SIG-M5 (cell line): ENCODE measurements at regions not wholly inside any gene's neighbourhood (a gene's known extent, or its start where the extent isn't known, plus 50 kb on each side); places are given as distances from the start of the nearest gene placed in this dataset.

Source experiments
- DNase-seq: peaks from one replicate; lab custom pipeline; 2025; lab: John Stamatoyannopoulos, UW

DNA sequence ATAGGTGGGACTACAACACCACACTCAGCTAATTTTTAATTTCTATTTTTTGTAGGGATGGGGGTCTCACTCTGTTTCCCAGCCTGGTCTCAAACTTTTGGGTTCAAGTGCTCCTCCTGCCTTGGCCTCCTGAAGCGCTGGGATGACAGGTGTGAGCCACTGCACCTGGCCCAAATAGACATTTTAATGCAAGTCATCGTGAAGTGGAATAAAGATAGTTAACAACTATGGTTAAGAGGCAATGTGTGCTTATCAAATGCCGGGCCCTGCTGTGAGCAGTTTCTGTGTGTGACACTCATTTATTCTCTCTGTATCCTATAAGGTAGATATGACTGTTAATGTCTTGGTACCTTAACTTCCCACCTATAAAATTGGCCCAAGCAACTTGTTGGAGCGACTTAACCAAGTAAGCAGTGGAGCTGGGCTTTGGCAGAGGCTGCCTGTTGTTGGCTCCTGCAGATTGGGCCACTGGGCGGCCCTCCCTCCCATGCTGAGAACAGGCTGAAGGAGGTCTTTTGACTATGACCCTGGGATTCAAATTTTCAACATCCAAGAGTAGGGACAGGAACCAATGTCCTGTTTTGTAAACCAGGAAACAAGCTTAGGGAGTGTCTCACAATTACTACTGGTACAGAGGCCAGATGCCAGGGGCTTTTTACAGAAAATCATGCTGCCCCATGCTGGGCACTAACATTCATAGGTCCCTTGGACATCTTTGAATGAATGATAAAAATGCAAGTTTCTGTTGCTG, 450.7 kb downstream of the TSHZ3 start:
- DNase-seq, result no peak

DNA sequence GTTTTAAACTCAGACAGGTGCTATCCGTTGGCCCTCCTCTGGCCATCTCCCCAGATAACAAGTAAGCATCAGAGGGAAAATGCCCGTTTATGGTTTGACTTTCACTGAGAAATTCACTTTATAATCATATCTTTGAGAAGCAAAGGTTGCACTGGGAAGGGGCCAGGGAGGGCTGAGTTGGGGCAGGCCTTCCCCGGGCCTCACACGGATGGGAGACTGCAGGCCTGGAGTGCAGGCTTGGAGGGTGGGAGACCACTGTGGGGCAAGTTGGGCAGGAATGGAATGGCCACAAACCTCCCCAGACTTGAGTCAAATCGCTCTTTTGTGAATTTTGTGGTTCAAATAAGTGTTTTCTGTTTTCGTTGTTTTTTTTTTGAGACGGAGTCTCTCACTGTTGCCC, 451.7 kb downstream of the TSHZ3 start:
- DNase-seq, result no peak

DNA sequence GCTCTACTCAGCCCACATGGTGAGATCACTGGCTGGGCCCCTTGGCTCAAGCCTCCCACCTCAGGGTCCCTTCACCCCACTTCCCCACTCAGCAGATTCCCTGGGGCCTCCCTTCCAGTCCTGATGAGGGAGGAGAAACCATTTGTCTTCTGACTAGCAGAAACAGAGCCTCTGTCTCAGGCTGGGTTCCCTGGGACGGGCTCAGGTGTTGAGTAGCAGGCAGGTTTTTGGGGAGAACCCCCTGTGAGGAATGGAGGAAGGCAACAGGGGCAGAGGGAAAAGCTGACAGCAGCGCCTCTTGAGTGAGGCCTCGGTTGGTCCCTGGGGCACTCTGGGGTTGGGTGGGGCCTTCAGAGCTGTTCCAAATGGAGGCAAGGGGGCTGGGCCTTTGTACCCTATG, 452.2 kb downstream of the TSHZ3 start:
- DNase-seq, result no peak

DNA sequence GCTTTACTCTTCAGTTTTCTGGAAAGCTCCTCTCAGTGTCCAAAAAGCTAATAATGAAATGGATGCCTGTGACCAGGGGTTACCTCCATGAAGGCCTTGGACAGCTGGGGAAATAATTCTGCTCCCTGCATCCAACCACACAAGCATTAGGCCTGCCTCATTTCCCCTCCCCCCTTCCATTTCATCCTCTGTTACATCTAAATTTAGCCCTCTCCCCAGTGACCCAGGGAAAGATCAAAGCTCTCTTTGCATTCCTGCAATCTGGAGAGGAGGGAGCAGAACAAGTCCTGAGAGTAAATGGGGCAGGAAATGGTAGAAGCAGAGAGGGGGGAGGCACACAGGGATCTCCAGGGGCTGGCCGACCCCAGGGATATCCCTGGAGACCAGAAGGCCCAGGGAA, 452.7 kb downstream of the TSHZ3 start:
- DNase-seq, result no peak

DNA sequence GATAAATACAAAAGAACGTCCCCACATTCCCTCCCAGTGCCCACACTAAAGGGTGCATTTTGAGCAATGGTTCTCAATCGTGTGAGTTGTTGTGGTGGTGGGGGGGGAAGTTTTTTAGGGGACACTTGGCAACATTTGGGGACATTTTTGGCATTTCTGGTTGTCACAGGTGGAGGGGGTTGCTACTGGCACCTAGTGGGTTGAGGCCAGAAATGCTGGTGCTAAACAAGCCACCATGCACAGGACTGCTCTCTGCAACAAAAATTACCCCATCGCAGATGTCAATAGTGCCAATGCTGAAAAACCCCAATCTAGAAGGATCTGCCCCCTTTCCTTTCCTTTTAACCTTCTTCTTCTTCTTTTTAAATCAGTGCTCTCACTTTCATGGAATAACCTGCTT, 453.3 kb downstream of the TSHZ3 start:
- DNase-seq, result no peak

DNA sequence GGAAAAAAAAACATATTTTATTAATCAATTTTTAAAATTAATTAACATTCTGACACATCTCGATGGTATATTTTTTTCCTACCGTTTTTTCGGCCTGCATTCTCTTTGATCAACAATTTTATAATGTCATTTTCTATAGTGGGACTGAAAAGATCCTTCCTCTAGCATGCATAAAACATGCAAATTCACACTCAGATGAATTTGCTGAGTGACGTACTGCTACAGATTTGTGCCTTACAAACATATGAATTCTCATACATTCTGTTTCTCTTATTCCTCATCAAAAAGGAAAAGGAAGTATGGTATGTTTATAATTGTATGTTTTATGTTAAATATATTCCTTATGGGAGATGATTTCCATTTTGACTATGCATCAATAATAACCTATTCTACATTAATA, 458.2 kb downstream of the TSHZ3 start:
- no peak for DNase-seq

DNA sequence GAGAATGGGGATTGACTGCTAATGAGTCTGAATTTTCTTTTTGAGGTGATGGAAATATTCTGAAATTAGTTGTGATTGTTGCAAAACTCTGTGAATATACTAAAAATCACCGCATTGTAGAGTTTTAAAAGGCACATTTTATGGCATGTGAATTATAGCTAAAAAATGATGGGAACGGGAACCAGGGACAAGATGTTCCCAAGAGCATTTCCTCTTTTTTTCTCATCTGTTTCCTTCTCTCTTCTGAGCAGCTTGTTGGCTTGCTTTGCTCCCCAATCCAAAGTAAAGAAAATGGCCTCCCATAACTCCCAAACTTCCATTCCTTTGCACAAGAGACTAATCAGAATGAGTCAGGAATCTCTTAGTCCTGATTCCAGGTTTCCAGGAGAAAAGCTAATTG, 459.2 kb downstream of the TSHZ3 start:
- DNase-seq, result no peak

DNA sequence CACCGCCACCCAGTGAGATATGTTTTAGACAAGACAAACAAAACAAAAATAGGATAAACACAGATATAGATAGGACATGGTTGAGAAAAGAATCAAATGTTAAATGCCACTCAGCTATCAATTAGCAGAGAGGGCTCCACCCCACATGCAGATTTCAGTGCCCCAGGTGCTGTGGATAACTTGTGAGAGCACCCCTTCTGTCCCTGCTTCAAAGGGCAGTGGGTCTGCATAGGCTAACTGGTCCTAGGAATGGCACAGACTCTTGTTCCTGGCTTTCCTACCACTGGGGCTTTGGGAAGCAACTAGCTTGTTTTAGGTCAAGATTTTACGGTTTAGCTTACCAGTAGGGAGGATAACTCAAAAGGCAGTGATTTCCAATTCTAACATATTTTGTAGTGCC, 460.3 kb downstream of the TSHZ3 start:
- no peak for DNase-seq

DNA sequence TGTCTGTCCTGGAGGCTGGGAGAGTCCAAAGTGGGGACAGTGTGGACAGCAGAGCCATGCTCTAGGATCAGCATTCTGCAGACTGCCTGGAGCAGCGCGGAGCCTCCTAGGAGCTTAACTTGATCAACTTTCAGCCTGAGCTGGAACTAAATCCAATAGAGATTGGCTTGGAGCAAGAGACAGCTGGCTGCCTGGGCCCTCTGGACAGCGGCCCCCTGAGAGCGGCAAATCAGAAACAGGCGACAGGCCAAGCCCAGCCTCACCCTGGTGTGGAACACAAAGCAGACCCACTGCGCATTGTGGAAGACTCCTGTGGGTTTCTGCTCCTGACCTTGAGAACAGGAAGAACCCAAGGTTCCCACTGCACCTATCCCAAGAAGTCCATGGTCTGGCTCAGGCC, 462.2 kb downstream of the TSHZ3 start:
- no peak for DNase-seq

DNA sequence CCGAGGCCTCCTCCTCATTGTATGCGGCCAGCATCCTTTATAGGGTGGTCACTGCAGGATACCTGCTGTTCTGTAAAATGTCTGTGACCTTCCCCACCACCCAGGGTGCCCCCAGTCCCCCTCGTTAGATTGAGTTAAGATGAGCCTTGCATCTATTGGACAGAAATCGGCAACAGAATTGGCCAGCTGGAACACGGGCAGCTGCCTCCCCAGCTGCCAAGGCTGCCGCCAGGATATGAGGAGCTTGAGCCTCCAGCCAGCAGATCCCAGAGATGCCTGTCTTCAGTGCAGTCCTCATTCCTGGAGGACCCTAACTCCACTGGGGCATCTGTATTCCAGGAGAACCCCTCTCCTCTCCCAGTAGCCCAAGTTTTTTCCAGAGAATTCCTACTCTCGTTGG, 463.0 kb downstream of the TSHZ3 start:
- no peak for DNase-seq

DNA sequence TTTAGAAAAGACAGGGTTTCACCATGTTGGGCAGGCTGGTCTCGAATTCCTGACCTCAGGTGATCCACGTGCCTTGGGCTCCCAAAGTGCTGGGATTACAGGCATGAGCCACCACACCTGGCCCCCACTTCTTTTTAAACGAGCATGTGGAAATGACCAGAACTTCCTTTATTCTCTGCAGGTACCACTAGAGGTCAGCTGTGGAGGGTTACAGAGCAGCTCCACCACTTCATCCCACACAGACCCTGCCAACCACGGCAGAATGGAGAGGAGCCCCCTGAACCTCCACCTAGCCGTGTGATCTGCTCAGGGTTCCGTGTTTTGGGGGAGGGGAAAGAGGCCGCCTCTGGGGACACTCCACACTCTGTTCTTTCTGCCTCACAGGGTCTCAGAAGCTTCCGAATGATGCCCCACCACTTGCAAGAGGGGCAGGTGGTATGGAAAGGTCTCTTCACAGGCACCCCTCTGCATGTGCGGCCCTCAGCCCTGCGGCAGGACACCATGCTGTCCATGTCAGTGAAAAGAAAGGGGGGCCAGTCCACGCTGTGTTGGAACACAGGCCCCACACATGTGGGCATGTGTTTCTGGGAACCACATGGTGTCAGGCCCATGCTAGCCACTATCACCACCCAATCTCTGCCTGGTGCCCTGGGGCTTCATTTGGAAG, 465.0 kb downstream of the TSHZ3 start:
- DNase-seq, result no peak

DNA sequence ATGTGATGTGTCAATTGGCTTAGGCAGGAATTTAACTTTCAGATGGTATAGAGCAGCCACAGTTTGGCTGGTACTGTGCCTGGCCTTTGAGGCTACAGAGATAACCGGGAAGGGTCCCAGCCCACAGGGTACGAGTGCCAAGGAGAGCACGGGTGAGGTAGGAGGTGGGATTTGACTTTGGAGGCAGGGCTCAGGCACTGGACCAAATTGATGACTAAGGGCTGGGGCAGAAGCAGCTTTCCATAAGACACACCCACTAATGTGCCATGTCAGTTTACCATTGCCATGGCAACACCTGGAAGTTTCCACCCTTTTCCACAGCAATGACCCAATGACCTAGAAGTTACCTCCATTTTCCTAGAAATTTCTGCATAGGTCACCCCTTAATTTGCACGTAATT, 466.2 kb downstream of the TSHZ3 start:
- DNase-seq, result no peak

DNA sequence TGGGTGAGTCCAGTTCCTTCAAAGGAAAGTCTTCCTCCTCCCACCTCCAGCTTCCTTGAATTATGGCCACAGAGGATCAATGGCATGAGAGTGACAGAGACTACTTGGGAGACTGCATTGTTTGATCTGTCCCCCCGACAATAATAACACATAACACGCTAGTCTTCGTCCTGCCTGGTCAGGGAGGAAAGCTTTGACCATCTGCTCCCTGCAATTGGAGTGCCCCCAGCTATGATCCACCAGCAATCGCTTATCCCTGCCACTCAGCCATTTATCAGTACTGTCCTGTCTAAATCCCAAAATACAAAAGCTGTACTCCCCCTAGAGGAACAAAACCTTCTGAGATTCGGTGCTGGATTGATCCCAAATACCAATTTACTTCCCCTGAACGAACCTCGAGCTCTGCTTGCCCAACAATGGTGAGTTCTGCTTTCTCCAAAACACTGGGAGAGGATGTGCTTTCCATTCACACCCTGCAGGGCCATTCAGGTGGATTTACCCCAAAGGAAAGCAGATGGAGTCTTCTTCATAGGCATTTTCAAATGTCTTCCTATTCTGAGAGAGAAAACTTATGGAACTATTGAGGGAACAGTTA, 466.7 kb downstream of the TSHZ3 start:
- DNase-seq, result no peak

DNA sequence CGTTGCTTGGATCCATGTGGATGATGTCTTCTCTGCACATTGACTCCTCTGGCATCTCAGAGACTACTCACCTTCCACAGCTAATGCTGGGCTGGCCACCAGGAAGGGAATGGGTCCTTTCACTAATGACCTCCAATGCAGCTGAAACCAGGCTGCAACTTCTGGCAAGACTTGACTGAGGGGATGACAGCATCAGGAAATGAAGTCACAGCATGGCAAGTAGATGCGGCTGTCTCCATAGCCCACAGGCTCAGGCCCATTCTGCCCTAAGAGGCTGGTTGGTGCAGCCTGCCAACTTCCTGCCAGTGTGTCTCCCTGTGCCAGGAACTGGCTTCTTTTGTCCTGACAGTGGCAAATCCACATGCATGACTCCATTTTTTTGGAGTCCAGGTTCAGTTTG, 467.3 kb downstream of the TSHZ3 start:
- DNase-seq, result no peak

DNA sequence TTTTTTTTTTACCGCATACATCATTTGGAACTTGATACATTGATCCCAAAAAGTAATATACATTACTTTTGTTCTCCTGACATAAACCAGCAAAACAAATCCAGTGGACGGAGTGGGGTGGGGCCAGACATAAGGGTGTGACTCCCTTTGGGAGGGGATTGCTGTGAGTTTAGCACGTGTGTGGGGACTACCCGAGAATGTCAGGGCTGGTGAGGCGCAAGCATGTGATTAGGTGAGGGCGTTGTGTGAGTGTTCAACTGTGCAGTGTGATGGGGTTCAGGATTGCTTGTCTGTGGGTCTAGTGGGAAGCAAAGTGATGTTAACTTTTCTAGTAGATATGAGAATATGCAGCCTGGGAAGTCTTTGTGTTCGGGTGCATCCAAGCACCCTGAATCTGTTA, 468.0 kb downstream of the TSHZ3 start:
- no peak for DNase-seq

DNA sequence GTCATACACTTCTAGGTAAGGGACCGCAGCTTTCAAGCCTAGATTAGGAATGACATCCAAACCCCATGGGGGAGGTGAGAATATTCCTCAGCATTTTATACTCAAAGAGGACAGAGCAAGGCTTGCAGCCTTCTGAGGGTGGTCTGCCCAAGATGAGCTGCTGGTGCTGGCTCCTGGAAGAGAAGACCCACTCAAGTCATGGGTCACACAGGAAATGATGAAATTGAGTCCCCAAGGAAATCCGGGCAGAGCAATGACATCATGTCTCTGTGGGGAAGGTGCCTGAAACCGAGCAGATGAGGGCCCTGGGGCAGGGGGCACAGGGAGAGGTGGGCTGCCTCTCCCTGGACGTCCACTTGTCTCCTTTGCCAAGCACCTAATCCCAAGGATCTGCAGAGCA, 468.7 kb downstream of the TSHZ3 start:
- no peak for DNase-seq

DNA sequence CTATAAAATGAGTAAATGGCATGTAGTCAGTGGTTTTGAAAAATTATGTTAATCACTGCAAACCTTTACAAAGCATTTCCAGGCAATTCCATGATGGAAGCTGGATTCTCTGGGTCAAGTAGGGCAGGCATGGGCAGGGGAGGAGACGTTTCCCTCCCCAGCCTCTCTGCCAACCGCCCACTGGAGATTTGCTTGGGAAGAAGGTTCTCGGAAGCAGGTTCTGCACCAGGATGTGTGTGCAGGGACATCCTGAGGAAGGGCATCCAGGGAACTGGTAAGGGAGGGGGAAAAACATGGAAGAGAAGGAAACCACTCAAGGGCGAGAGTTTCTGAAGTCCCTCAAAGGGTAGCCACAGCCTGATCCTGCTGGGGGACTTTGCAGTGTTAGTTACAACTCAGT, 469.1 kb downstream of the TSHZ3 start:
- no peak for DNase-seq

DNA sequence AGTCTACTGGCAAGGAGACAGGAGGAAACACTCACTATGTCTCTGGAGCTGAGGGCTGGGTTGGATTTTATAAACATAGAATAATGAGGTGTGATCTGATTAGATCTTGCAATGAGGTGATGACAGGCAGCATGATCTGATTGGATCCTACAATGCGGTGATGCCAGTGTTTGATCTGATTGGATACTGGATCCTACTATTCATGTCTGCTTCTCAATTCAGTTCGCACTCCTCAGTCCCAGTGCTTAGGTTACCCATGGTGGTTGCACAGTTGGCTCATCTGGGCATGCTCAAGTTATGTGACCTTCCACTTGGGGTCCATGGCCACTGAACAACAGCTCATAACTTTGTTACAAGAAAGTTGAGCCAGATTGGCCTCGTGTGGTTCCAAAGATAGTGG, 469.5 kb downstream of the TSHZ3 start:
- DNase-seq, result no peak

DNA sequence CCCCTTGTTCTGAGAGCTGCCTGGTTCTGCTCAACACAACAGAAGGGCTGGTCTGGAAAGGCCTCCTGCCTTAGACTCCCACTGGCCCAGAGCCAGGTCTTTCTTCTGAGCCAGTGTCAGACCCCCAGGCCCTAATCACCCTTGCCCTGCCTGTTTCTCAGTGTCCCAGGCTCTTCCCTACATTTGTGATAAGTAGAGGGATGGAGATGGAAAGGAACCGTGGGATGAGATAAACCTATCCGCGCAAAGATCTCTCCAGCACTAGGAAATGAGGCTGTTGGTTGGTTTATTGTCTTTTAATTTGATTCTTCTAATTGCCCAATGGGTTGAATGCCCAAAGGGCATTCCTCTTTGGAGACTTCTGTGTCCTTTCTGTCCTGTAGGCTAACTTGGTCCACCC, 470.0 kb downstream of the TSHZ3 start:
- no peak for DNase-seq

DNA sequence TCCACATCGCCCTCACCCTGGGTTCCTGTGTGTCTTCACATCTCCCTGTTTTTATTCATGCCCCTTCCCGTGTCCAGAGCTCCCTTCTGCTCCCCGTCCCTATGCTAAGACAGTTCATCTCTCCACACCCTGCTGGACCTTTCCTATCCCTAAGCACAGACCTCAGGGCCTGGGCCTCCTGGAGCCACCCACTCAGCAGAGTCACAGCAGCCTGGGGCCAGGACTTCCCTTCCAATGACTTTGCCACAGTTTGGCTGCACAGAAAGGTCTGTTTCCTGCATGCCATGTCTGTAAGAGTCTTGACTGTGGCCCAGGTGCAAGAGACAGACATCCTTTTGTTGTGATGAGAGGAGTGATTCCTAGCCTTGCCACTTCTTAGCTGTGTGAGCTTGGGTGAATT, 470.7 kb downstream of the TSHZ3 start:
- DNase-seq, result no peak

DNA sequence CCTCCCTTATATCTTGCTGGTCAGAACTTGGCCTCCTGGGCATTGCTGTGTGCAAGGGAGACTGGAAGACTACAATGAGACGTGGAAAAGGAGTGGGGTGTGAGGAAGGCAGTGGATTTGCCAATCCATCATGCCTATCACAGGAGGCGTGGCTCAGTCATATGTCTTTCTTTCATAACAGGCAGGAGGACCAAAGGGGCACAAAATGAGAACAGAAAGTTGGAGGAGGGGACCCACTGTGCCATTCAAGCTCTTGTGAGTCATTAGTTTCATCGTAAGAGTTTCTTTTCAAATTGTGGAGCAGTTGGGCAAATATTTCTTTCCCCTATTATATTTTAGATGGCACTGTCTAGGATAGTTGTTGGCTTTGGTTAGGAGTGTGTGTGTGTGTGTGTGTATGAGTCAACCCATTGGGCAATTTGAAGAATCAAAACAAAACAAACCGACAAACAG, 471.5 kb downstream of the TSHZ3 start:
- DNase-seq, result no peak

DNA sequence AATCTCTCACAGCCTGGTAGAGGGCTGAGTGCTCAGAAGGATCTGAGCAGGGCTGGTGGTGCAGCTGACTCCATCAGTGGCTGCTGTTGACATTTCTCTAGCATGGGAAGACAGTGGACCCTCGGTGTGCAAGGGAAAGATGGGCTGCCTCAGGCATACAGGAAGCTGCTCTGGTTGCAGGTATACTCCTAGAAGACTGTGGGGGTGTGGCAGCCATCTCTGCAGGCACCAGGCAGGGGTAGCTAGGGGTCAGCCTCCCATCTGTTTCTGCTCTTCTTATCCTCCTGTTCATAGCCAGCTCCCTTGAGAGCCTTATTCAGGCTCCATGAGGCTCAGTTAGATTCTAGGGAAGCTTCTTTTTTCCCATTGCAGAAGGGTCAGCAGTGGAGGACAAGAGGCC, 475.5 kb downstream of the TSHZ3 start:
- DNase-seq, result no peak

DNA sequence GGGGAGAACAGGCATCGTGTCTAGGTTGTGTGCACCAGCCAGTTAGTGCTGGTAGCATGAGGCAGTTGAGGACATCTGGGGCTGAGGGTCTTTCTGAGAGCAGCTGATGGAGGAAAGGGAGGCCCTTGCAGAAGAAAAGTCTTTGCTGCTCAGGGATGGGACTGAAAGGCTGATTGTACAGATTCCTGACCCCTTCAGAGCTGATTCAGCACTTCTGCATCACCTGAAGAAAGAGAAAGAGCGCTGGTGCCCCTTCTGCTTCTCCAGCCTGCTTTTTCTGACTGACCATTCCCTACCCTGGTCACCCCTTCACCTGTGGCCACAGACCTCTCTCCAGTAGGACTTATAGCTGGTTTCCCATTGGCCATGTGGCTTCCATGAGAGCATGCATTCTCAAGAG, 476.2 kb downstream of the TSHZ3 start:
- DNase-seq, result no peak

DNA sequence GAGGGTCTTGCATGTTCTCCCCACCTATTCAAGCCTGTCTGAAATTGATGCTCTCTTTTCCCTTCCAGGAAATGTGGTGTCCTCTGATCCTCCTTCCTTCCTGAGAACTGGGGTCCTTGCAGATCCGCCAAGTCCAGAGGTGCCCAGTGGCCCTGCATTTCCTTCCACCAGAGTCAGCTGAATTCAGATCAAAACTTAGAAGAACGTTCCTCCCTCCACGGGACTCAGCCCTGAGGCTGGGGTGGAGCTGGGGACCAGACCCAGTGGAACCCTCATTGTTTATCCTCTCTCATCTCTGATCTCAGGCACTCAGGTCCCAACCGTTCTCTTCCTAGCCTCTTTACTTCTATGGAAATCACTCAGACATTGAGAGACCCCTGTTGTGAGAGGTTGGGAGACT, 477.3 kb downstream of the TSHZ3 start:
- no peak for DNase-seq
